ENCODE measurements at regions not wholly inside any gene's neighbourhood (a gene's known extent, or its start where the extent isn't known, plus 50 kb on each side); places are given as distances from the start of the nearest gene placed in this dataset.
A peak's percentile ranks its signal among the peaks of the same experiment; 100 is the strongest.

- H3K27ac ChIP-seq (replicated peaks in 1 of 4): no peak overlapping the region
- H3K4me1 ChIP-seq: peaks cover 0 to 9% (median 2%) of the 10 kb centered on the region in 4 donors
- no peak overlapping the region for H3K4me3 ChIP-seq
- WGBS: 85% methylated on average over 30 of the region's 39 CpGs
- no peaks in the 10 kb centered on the region for H3K36me3 ChIP-seq
- intact Hi-C loops (cut with DNase I): no loop called here
- peaks cover 0 to 30% (median 0%) of the 10 kb centered on the region in 4 donors for H3K27me3 ChIP-seq
- DNase-seq (ENCODE audit: extremely low spot score): peak; percentile 87
- TF ChIP-seq EP300 (IDR thresholded peaks at IDR 0.05) (no peak), CTCF (IDR thresholded peaks at IDR 0.05) (no peak), POLR2A (IDR thresholded peaks at IDR 0.05; ENCODE audit: low read depth) (no peak), POLR2AphosphoS5 (IDR thresholded peaks at IDR 0.05) (no peak)
- H3K9me3 ChIP-seq: no peaks in the 10 kb centered on the region
These were observed 126.2 kb upstream of the SPACA7 start for GRCh38 chr13:112249644-112250610.

DNA sequence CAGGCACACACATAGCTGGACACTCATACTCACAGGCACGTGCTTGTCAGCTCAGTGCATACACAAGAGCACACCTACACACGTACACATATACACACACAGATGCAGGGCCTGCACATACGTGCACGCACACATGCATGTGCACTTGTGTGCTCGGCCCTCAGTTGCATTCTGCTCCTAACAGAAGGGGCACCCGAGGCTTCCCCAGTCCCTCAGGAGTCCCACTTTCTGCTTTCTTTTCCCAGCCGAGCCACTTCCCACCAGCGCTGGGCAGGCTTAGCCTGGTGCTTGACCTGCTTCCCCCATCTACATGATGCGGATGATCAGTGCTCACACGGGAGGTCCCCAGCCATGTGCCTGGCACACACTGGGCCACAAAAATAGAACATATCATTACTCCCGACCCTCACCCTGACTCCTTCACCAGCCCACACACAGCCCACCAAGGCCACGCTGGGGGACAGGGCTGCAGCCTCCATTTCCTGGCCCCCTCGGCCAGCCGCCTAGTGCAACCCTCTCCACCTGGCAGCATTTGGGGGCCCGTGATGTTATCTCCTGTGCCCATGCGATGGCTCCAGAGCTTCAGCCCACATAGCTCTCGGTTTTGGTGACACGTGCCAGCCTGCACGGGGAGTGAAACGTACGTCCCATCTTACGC is 125.2 kb upstream of the SPACA7 start:
- peaks cover 0 to 39% (median 0%) of the 10 kb centered on the region in 4 donors for H3K27me3 ChIP-seq
- H3K36me3 ChIP-seq: no peaks in the 10 kb centered on the region
- no peaks in the 10 kb centered on the region for H3K9me3 ChIP-seq
- TF ChIP-seq CTCF (IDR thresholded peaks at IDR 0.05) (no peak), POLR2A (IDR thresholded peaks at IDR 0.05; ENCODE audit: low read depth) (no peak), POLR2AphosphoS5 (IDR thresholded peaks at IDR 0.05) (no peak), EP300 (IDR thresholded peaks at IDR 0.05) (no peak)
- peaks cover 0 to 9% (median 2%) of the 10 kb centered on the region in 4 donors for H3K4me1 ChIP-seq
- no peak overlapping the region for H3K4me3 ChIP-seq
- intact Hi-C loops (cut with DNase I): no loop called here
- no peak overlapping the region for H3K27ac ChIP-seq (replicated peaks in 1 of 4)
- 79% methylated on average over 13 of the region's 22 CpGs for WGBS
- DNase-seq (ENCODE audit: extremely low spot score): peak; percentile 82

DNA sequence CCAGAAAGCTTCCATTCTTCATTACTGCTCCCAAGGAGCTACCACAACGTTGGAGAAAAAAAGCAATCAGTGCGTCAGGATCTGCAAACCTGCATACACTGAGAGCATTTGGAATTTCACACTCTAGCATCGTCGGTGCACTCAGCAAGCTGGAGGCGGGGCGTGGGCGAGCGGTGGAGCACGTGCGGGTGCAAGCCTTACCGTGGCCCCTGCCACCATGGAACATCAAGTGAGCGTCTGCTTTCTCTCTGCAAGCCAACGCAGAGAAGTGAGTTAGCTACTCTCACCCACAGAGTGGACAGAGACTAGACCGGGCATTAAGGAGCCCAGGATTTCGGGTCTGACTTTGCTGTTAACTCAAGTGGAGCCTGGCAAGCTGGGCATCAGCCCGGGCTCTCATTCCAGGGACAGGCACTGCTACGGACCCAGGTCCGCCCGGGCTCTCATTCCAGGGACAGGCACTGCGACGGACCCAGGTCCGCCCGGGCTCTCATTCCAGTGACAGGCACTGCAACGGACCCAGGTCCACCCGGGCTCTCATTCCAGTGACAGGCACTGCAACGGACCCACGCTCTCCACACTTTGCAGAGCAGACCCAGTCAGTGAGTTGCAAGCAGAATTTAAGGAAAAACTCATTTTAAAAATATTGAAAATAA is 124.1 kb upstream of the SPACA7 start:
- TF ChIP-seq CTCF (IDR thresholded peaks at IDR 0.05): no peak
- TF ChIP-seq POLR2A (IDR thresholded peaks at IDR 0.05; ENCODE audit: low read depth): no peak
- no peak for TF ChIP-seq EP300 (IDR thresholded peaks at IDR 0.05)
- no peak for TF ChIP-seq POLR2AphosphoS5 (IDR thresholded peaks at IDR 0.05)
- Histone ChIP-seq H3K27me3 (peaks cover 0 to 41% (median 0%) of the 10 kb centered on the region in 4 donors), H3K9me3 (no peaks in the 10 kb centered on the region), H3K4me3 (no peak overlapping the region), H3K4me1 (peaks cover 0 to 9% (median 2%) of the 10 kb centered on the region in 4 donors), H3K36me3 (no peaks in the 10 kb centered on the region), H3K27ac (replicated peaks in 1 of 4) (no peak overlapping the region)
- DNase-seq (ENCODE audit: extremely low spot score): peak; percentile 85
- intact Hi-C loops (cut with DNase I): no loop called here
- WGBS: 82% methylated on average over 27 of the region's 27 CpGs

- Histone ChIP-seq H3K27me3 (peaks cover 0 to 41% (median 0%) of the 10 kb centered on the region in 4 donors), H3K36me3 (no peaks in the 10 kb centered on the region), H3K27ac (replicated peaks in 1 of 4) (no peak overlapping the region), H3K4me3 (no peak overlapping the region), H3K9me3 (no peaks in the 10 kb centered on the region), H3K4me1 (peaks cover 0 to 9% (median 2%) of the 10 kb centered on the region in 4 donors)
- no peak for TF ChIP-seq CTCF (IDR thresholded peaks at IDR 0.05)
- TF ChIP-seq POLR2A (IDR thresholded peaks at IDR 0.05; ENCODE audit: low read depth): no peak
- TF ChIP-seq EP300 (IDR thresholded peaks at IDR 0.05): no peak
- TF ChIP-seq POLR2AphosphoS5 (IDR thresholded peaks at IDR 0.05): no peak
- intact Hi-C loops (cut with DNase I): no loop called here
- DNase-seq (ENCODE audit: extremely low spot score): peak; percentile 78
- 87% methylated on average over 28 of the region's 29 CpGs for WGBS
These were observed 123.2 kb upstream of the SPACA7 start for GRCh38 chr13:112252804-112253590.

Measured in esophagus muscularis mucosa (tissue), 4 donors.